Ureter (tissue), 1 donor: ENCODE measurements at regions not wholly inside any gene's neighbourhood (a gene's known extent, or its start where the extent isn't known, plus 50 kb on each side); places are given as distances from the start of the nearest gene placed in this dataset.

Source experiments
- DNase-seq: peaks from one replicate; pipeline ENCODE4 v3.0.0-alpha.2; 2020; ENCODE audit warnings: low spot score
- donor health status: DM: yes; HTN: yes; CAD: no.

GRCh38 chr22:27472975-27473374, 328.6 kb downstream of the MN1 start:
- no peak for DNase-seq

GRCh38 chr22:27473533-27473932, 328.0 kb downstream of the MN1 start:
- DNase-seq = no peak

GRCh38 chr22:27474112-27474571, 327.4 kb downstream of the MN1 start:
- no peak for DNase-seq

- DNase-seq = no peak
Measured at GRCh38 chr22:27474711-27475547, 326.6 kb downstream of the MN1 start.

GRCh38 chr22:27475548-27475897, 326.0 kb downstream of the MN1 start:
- DNase-seq = no peak

DNA sequence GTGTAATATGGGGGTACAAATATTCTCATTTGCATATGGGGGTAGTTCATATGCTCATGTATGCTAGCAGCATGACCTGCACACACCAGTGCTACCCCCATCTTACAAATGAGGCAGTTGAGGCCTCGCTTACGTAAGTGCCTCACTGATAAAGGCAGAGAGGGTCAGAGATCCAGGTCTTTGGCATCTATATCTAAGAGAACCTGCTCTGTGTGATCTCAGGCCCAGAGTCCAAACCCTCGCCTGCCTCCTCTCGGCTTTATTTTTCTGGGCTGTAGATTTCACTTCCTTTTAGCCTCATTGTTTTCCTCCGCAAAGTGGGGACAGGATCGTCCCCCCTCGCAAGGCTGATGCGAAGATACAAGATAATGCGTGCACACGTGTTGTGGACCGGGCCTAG, 325.2 kb downstream of the MN1 start:
- DNase-seq = no peak

DNA sequence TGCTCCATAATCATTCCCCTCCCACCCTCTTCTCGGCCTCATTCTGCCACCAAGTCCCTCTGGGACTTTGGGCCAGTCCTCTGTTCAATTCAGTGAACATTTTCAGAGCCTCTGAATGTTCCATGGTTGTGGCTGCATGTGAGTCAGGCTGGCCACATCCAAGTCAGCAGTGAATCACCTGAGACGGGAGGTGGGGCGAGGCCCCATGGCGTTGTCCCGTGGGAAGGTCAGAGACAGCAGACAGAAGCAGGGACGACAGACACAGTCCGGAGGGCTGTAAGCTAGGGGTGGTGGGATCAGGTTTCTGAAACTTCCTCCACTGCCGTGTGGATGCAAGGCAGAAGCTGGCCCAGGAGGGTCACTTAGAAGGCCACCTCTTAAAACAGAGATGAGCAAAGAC, 324.8 kb downstream of the MN1 start:
- no peak for DNase-seq

DNA sequence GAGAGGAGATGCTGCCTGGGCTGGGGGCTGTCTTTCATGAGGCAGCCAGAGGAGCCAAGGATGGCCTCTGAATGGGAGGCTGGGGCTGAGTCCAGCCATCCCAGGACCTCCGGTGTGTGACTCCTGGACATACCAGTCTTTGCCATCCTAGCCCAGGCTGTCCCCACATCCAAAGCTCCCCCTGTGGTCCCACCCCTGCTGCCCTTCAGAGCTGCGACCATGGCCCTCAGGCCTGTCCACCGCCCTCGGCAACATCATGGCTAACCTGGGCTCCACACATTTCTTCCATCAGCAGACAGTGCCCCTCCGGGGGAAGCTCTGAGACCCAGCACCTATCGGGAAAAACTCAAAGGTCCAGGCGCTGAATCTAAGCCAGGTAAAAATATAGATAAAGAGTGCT, 324.4 kb downstream of the MN1 start:
- no peak for DNase-seq

DNA sequence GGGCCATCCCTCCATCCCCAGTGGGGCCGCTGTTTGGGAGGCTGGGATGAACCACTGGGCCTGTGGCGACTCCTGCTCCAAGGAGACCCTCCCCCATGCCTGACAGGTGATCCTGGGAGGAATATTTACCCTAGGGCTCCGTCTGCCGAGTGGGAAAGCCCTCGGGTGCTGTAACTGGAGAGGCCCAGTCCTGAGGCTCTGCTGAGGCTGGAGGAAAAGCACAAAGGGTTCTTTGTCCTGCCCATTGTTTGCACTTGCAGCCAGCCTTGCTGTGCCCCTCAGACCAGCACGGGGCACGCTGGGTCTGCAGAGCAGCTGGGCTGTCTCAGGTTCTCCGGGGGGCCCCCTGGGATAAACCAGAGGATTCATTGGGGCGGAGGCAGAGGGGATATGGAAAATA, 321.1 kb downstream of the MN1 start:
- DNase-seq = no peak

DNA sequence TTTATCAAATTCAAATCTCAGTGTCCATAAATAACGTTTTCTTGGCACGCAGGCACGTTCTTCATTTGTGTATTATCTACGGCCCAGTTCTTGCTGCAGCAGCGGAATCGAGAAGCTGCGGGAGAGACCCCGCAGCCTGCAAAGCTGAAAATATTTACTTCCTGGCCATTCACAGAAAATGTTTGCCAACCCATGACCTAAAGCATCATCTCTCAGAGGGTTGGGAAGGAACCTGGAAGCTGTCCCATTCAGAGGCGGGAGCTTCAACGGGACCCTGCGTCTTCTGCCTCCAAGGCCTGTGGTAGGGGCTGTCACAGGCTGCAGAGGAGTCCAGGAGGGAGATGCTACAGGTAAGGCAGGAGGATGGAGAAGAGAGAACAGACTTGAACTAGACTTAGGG, 319.2 kb downstream of the MN1 start:
- DNase-seq = no peak

DNA sequence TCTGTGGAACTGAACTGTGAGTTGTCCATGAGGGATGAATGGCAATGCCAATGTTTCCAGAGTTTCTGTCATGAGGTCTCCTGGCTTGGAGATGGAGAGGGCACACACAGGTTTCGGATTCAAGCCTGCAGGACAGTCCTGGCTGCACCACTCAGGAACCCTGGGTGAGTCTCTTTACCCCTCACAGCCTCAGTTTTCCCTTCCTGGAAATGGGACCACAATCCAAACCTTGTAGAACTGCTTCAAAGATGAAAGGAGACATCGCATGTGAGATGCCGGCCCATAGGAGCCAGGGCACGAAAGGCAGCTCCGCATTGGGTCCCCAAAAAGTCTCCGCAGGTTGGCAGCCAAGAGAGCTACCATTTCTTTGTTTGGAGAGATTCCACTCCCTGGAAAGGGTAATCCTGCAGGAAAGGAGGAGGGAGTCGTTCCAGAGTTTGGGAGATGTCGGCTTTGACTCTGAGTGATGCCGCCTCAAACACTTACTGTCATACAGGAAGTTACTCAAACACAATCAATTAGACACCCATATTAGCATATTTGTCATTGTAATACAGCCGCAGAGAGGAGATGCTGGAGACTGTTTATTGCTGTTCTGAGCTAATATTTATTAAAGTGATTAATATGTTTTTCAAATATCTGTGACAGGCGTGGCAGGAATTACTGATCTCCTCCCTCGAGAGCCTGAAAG, 318.3 kb downstream of the MN1 start:
- no peak for DNase-seq

GRCh38 chr22:27485842-27486241, 315.7 kb downstream of the MN1 start:
- DNase-seq = no peak

- DNase-seq = no peak
Measured at GRCh38 chr22:27487600-27488452, 313.7 kb downstream of the MN1 start.

GRCh38 chr22:27488456-27489177, 312.9 kb downstream of the MN1 start:
- no peak for DNase-seq

DNA sequence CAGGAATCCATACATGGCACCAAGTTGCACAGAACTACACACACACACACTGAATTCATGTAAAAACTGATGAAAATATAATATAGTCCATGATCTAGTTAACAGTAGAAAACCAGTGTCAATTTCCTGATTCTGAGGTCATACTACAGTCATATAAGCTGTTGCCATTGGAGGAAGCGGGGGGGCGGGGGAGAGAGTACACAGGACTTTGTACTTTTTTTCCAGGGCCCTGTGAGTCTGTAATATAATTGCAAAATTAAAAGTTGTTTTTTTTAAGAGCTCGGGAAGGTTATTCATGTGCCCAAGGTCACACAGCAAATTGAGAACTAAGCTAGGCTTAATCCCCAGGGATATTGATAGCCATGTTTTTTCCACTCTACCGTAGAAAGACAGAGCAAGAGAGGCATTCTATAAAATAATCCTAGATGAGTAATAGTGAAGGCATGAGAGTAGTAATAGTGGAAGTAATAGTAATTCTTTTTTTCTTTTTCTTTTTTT, 312.3 kb downstream of the MN1 start:
- DNase-seq = no peak

- no peak for DNase-seq
Measured at GRCh38 chr22:27490080-27490479, 311.5 kb downstream of the MN1 start.

DNA sequence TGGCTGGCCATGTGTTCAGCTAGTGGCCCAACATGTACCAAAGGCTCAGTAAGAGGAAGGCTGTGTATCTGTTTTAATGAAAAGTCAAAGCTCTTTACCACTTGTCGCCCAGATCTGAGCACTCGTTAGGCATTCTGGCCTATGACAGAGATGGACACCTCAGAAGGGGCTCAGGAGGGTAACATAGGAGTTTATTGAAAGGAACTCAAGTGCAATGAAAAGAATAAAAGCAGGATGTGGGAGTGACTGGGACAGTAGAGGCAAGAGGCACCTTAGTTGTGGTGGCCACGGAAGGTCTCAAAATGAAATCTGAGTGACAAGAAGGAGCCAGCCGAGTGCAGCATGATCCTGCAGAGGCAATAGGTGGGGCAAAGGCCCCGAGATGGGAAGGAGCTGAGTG, 309.7 kb downstream of the MN1 start:
- DNase-seq = no peak

- DNase-seq = no peak
Measured at GRCh38 chr22:27492566-27493201, 308.9 kb downstream of the MN1 start.

GRCh38 chr22:27493796-27494195, 307.8 kb downstream of the MN1 start:
- DNase-seq = no peak

- no peak for DNase-seq
Measured at GRCh38 chr22:27494785-27495184, 306.8 kb downstream of the MN1 start.

GRCh38 chr22:27495325-27495724, 306.2 kb downstream of the MN1 start:
- no peak for DNase-seq
